GM18868 (cell line): ENCODE measurements at regions not wholly inside any gene's neighbourhood (a gene's known extent, or its start where the extent isn't known, plus 50 kb on each side); places are given as distances from the start of the nearest gene placed in this dataset.

Experiments used
- ATAC-seq: cut with Tn5 transposase; IDR thresholded peaks from one replicate; pipeline ENCODE4 v1.9.1; 2021; ENCODE audit warnings: mild to moderate bottlenecking, moderate library complexity; ENCODE audit not compliant: unreplicated experiment

- no peak for ATAC-seq
These were observed 56.4 kb upstream of the F13A1 start for GRCh38 chr6:6376845-6377244.

- ATAC-seq: no peak
These were observed 57.2 kb upstream of the F13A1 start for GRCh38 chr6:6377621-6378020.

GRCh38 chr6:6379573-6379972 lies 59.1 kb upstream of the F13A1 start:
- peak; percentile 46 for ATAC-seq

- ATAC-seq: no peak
These were observed 64.1 kb upstream of the F13A1 start for GRCh38 chr6:6384520-6384919.

GRCh38 chr6:6386010-6386409 lies 65.5 kb upstream of the F13A1 start:
- no peak for ATAC-seq

- peak; percentile 66 for ATAC-seq
These were observed 70.6 kb upstream of the F13A1 start for GRCh38 chr6:6390849-6391602.

- ATAC-seq: peak; percentile 72
These were observed 72.0 kb upstream of the F13A1 start for GRCh38 chr6:6392214-6393068.

- peak; percentile 11 for ATAC-seq
These were observed 72.6 kb upstream of the F13A1 start for GRCh38 chr6:6393069-6393529.

- ATAC-seq: no peak
These were observed 75.2 kb upstream of the F13A1 start for GRCh38 chr6:6395581-6396197.

- peak; percentile 57 for ATAC-seq
These were observed 77.4 kb upstream of the F13A1 start for GRCh38 chr6:6397842-6398241.

- no peak for ATAC-seq
These were observed 79.1 kb upstream of the F13A1 start for GRCh38 chr6:6399568-6399967.

- ATAC-seq: no peak
These were observed 80.9 kb upstream of the F13A1 start for GRCh38 chr6:6401401-6401800.

GRCh38 chr6:6402006-6402405 lies 81.5 kb upstream of the F13A1 start:
- ATAC-seq: no peak

- no peak for ATAC-seq
These were observed 82.1 kb upstream of the F13A1 start for GRCh38 chr6:6402591-6402990.

- no peak for ATAC-seq
These were observed 84.6 kb upstream of the F13A1 start for GRCh38 chr6:6405031-6405430.

GRCh38 chr6:6405997-6406714 lies 85.7 kb upstream of the F13A1 start:
- no peak for ATAC-seq

- no peak for ATAC-seq
These were observed 86.2 kb upstream of the F13A1 start for GRCh38 chr6:6406715-6407070.

- ATAC-seq: peak; percentile 94
These were observed 86.7 kb upstream of the F13A1 start for GRCh38 chr6:6407071-6407741.

- ATAC-seq: no peak
These were observed 89.1 kb upstream of the F13A1 start for GRCh38 chr6:6409397-6410030.

GRCh38 chr6:6411115-6411514 lies 90.7 kb upstream of the F13A1 start:
- ATAC-seq: no peak
